IMR-90 (cell line): ENCODE measurements at regions not wholly inside any gene's neighbourhood (a gene's known extent, or its start where the extent isn't known, plus 50 kb on each side); places are given as distances from the start of the nearest gene placed in this dataset. TPM values are rescaled to one million over a fixed set of nuclear protein-coding genes. Genes with fewer than 3 reads are reported as not detected.

ENCODE experiments used
- microRNA-seq, 2 experiments: library from miRNA; stranded (forward) in 1 of 2; unstranded in 1 of 2; fragments of 10-50 nt in 1 of 2; fragments of <30 nt in 1 of 2; gene quantifications in 1 of 2; microRNA quantifications in 1 of 2; one replicate each; pipeline versions ENCODE3 to v1.1.0; 2013 to 2020; ENCODE audit not compliant: insufficient read depth in 1 of 2, insufficient read length in 1 of 2, unreplicated experiment in 1 of 2
- small RNA-seq, 5 experiments: library from RNA; depleted of rRNA; stranded (forward); fragments of <200 nt; gene quantifications; one replicate each; pipeline ENCODE3, GENCODE V24; 2012

Small RNA genes in the stretch of these regions (microRNA-seq; reads per million reads assigned to microRNA genes)
- gene RF00019 (ENCODE audit: insufficient read depth, insufficient read length), result not detected
- not detected for gene RF00096 (ENCODE audit: insufficient read depth, insufficient read length)
- not detected for gene RNU6-901P (ENCODE audit: insufficient read depth, insufficient read length)

Small RNA genes in the stretch of these regions (small RNA-seq; reads per million reads assigned to genes)
- gene RF00019 (0 reads per million in 5 experiments), gene RF00096 (0 to 0.15 (median 0) reads per million in 5 experiments), gene RNU6-901P (0 reads per million in 5 experiments)
